HG02571 (cell line): ENCODE measurements at regions not wholly inside any gene's neighbourhood (a gene's known extent, or its start where the extent isn't known, plus 50 kb on each side); places are given as distances from the start of the nearest gene placed in this dataset.
"Not testable (repeated sequence)": the region's sequence is repeated elsewhere in the genome, so short reads cannot be mapped to it uniquely, and the experiment has no call there.

Source experiments
- ATAC-seq: cut with Tn5 transposase; IDR thresholded peaks from one replicate; pipeline ENCODE4 v1.9.1; 2021; ENCODE audit warnings: mild to moderate bottlenecking, moderate library complexity; ENCODE audit not compliant: unreplicated experiment

- ATAC-seq, result no peak
Measured at GRCh38 chr5:93235761-93236160, 345.3 kb downstream of the NR2F1-AS1 start.

GRCh38 chr5:93226202-93226735 is 354.8 kb downstream of the NR2F1-AS1 start:
- no peak for ATAC-seq

DNA sequence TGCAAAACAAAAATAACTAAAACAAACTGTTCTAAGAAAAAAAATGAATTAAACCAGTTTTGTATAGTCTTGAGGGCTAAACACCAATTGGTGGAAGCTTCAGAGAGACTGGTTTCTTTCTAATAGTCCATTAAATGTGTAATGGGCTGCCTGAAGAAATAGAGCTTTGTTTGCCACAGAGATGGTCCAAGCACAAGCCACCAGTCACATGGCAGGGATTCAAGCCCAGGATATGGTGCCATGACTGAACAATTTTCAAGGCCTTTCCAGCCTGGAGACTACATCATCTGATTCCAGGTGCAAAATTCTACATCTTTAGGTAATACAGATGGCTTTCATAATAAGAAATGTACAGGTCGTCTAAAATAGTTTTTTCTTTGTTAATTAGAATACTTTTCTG is 355.3 kb downstream of the NR2F1-AS1 start:
- ATAC-seq, result no peak

DNA sequence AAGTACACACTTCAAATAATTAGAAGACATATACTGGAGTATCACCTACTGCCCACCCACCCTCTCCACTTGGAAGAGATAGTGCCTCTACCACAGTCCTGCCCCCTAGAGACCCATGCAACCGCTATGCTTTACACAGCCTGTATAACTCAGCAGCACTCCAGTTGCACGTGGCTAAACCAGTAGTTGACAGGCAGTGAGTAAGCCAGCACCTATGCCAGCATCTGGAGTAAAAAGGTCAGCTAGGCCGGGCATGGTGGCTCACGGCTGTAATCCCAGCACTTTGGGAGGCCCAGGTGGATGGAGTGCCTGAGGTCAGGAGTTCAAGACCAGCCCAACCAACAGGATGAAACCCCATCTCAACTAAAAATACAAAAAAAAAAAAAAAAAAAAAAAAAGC is 356.4 kb downstream of the NR2F1-AS1 start:
- ATAC-seq, result no peak

DNA sequence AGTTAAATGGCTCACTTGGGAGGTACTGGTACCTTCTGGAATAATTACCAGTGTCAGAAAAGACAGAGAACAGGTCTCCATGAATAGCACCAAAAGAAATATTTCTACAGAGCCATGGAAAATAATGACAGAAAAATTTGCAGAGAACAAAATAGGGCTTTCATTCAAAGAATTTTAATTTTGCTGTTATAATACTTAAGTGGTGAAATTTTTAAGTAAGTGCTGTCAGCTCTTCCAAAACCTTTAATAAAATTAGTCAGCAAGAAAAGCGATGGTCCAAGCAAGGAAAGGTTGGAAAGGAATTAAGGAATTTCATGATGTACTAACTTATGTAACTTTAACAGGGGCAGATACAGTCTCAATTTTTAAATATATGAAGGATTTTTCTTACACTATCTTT is 359.2 kb downstream of the NR2F1-AS1 start:
- ATAC-seq, result no peak

GRCh38 chr5:93220431-93220830 is 360.6 kb downstream of the NR2F1-AS1 start:
- no peak for ATAC-seq

GRCh38 chr5:93219641-93220145 is 361.3 kb downstream of the NR2F1-AS1 start:
- no peak for ATAC-seq

GRCh38 chr5:93213111-93213794 is 367.8 kb downstream of the NR2F1-AS1 start:
- not testable (repeated sequence) for ATAC-seq

DNA sequence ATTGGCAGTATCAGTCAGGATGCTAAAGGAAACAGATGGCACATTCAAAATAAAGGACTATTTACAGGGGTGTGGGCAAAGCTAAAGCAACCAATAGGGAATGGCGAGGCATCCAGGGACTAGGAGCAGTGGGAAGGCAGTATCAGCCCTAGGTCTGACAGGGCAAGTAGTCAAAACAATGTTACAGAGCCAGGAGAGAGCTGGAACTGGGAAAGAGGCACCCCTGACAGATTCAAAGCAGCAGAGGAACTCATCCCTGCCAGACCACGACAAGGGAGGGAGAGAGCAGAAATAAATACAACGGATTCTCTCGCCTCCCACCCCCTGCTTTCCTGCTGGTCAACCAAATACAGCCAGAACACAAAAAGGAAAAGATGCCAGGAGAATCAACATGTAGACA is 371.5 kb downstream of the NR2F1-AS1 start:
- ATAC-seq, result no peak

- ATAC-seq, result no peak
Measured at GRCh38 chr5:93208141-93208751, 372.8 kb downstream of the NR2F1-AS1 start.

GRCh38 chr5:93206203-93206602 is 374.8 kb downstream of the NR2F1-AS1 start:
- no peak for ATAC-seq

- no peak for ATAC-seq
Measured at GRCh38 chr5:93201061-93201460, 380.0 kb downstream of the NR2F1-AS1 start.

DNA sequence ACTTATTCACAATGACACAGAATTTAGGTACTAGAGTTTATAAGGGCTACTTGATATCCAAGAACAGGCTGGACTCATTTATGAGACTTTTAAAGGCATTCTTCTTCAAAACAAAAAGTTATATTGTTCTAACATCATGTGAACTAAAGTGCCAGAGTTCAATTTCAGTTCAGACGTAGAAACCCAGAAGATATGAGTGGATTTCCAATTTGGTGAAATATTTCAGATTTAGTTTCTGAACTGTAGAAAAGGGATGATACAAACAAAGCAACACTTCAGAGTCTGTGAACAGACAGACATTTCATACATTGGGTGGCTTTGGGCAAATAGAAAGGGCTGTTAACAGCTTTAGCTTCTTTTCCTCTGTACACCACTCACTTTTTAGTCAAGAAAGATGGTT is 384.0 kb downstream of the NR2F1-AS1 start:
- no peak for ATAC-seq

- no peak for ATAC-seq
Measured at GRCh38 chr5:93193431-93194347, 387.3 kb downstream of the NR2F1-AS1 start.

GRCh38 chr5:93192683-93193082 is 388.3 kb downstream of the NR2F1-AS1 start:
- ATAC-seq, result no peak

GRCh38 chr5:93192087-93192486 is 388.9 kb downstream of the NR2F1-AS1 start:
- ATAC-seq, result no peak

DNA sequence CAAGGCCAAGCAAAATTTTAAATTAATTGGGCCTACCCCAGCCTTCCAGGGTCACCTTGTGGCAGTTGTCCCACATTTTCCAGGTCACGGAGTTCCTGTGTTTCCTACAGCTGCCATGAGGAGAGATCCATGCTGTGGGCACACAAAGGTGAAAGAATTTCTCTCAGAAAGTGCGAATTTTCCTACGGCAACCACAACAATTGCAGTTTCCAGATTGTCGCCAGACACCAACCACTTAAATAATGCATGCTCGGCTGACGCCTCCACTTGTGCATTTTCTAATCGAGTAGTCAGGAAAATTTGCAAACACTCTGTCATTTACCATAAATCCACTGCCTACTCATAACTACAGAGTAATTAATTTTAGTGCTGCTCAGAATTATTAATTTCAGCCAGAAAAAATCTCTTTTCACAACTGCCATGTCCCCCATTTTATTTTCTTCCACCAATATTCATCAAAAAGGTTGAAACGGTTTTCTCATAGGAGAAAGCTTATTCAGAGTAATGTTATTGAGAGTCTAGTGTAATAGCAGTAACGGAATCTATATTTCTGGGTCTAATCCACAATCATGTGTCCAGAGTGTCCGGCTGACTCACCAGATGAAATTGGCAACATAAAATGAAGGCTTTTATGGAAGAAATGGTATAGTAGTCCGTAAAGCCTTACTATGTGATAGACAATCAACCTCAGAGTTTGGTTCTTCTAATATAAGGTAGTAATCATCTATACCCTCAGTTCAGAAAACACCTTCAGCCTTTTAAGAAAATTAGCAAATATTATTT is 389.8 kb downstream of the NR2F1-AS1 start:
- ATAC-seq, result no peak

- ATAC-seq, result no peak
Measured at GRCh38 chr5:93189707-93190120, 391.3 kb downstream of the NR2F1-AS1 start.

DNA sequence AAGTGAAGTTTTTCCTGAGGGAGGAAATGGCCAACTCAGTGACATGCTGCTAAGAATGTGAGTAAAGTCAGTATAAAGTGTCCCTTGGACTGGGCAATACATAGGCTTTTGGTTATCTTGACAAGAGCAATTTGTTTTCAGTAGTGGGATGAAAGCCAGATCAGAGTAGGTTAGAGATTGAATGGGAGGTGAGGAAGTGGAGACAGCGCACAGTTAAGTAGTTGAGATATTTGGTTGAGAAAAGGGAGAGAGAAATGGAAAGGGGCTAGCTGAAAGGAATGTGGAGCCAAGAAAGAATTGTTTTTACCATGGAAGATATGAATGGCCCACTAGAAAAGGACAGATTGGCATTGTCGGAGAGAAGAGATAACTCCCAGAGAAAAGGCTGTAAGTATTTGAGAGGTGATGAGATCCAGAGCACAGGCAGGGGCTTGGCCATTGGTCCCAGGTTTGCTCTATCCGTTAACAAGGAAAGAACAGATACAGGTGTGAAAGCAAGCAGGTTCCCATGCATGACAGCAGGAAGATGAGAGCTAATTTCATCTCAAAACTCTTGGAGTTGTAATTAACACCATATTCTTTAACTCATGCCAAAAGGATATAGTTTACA is 392.0 kb downstream of the NR2F1-AS1 start:
- no peak for ATAC-seq

GRCh38 chr5:93186076-93186682 is 394.8 kb downstream of the NR2F1-AS1 start:
- no peak for ATAC-seq
